SU-DHL-6 (cell line): ENCODE measurements at regions not wholly inside any gene's neighbourhood (a gene's known extent, or its start where the extent isn't known, plus 50 kb on each side); places are given as distances from the start of the nearest gene placed in this dataset.
"Not testable (repeated sequence)": the region's sequence is repeated elsewhere in the genome, so short reads cannot be mapped to it uniquely, and the experiment has no call there.

Source experiments
- H2AFZ ChIP-seq: fragments of 200-600 bp; sonication (generic); 2 replicates; pipeline ENCODE4 v1.6.1; 2014; ENCODE audit warnings: low read depth, mild to moderate bottlenecking, moderate library complexity, mixed read lengths, antibody characterized with exemption, low read length; ENCODE audit not compliant: severe bottlenecking
- H3F3A ChIP-seq: fragments of 200-600 bp; shearing (Covaris generic); 2 replicates; pipeline ENCODE4 v1.6.0; 2016; ENCODE audit warnings: antibody characterized with exemption, mild to moderate bottlenecking; ENCODE audit not compliant: insufficient read depth
- H3K27ac ChIP-seq: fragments of 200-600 bp; sonication (generic); 2 replicates; pipeline ENCODE4 v1.5.1; 2016; ENCODE audit warnings: low read depth, mild to moderate bottlenecking, low read length, moderate library complexity, mixed read lengths
- H3K27me3 ChIP-seq: fragments of 200-600 bp; sonication (generic), shearing (Covaris generic); 2 replicates; pipeline ENCODE4 v1.6.0; 2014; ENCODE audit warnings: mild to moderate bottlenecking, low read length
- H3K36me3 ChIP-seq: fragments of 200-600 bp; sonication (generic); 2 replicates; pipeline ENCODE4 v1.6.1; 2014; ENCODE audit warnings: mild to moderate bottlenecking, low read length, mixed read lengths
- H3K4me2 ChIP-seq: fragments of 300-600, 200-600 bp; shearing (Covaris generic), sonication (generic); 2 replicates; pipeline ENCODE4 v1.6.0; 2014; ENCODE audit warnings: low read length, low read depth, mild to moderate bottlenecking; ENCODE audit not compliant: poor library complexity, severe bottlenecking
- H3K4me3 ChIP-seq: fragments of 200-600 bp; sonication (generic); 2 replicates; pipeline ENCODE4 v1.5.1; 2014; ENCODE audit warnings: antibody characterized with exemption, low read length, mild to moderate bottlenecking, mixed read lengths; ENCODE audit not compliant: insufficient read depth, poor library complexity, severe bottlenecking
- H3K79me2 ChIP-seq: fragments of 200-600 bp; sonication (generic); 2 replicates; pipeline ENCODE4 v1.6.1; 2014; ENCODE audit warnings: mild to moderate bottlenecking, low read length, moderate library complexity; ENCODE audit not compliant: insufficient read depth
- H3K9ac ChIP-seq: fragments of 200-600 bp; sonication (generic); 2 replicates; pipeline ENCODE4 v1.7.0; 2014; ENCODE audit warnings: mild to moderate bottlenecking, low read length
- H3K9me2 ChIP-seq: fragments of 200-600 bp; sonication (generic); replicated peaks from 2 replicates; pipeline ENCODE4 v1.6.1; 2014; ENCODE audit warnings: low read length; ENCODE audit not compliant: insufficient read depth
- H3K9me3 ChIP-seq: fragments of 200-600 bp; sonication (generic); 2 replicates; pipeline ENCODE4 v1.6.1; 2014; ENCODE audit warnings: low read length, mixed read lengths; ENCODE audit not compliant: insufficient read depth
- H4K20me1 ChIP-seq: fragments of 200-600 bp; sonication (generic); 2 replicates; pipeline ENCODE4 v1.6.1; 2014; ENCODE audit warnings: low read depth, mild to moderate bottlenecking, antibody characterized with exemption, low read length, moderate library complexity, mixed read lengths
- CTCF ChIP-seq: fragments of 200-600 bp; sonication (generic); IDR thresholded peaks from one replicate; pipeline ENCODE4 v1.5.1; 2017; ENCODE audit warnings: antibody characterized with exemption, mild to moderate bottlenecking, low read length, moderate library complexity; ENCODE audit not compliant: insufficient read depth, poor library complexity, severe bottlenecking
- EZH2phosphoT487 ChIP-seq: fragments of 200-600 bp; sonication (generic), shearing (Covaris generic); conservative IDR thresholded peaks from 2 replicates; pipeline ENCODE4 v1.6.1; 2018; ENCODE audit warnings: mild to moderate bottlenecking, antibody characterized with exemption, low read length, moderate library complexity, mixed read lengths

GRCh38 chr6:84314377-84314898, 87.0 kb upstream of the CEP162 start:
- Histone ChIP-seq H3K27ac (no peak overlapping the region), H3K27me3 (no peaks in the 10 kb centered on the region), H3K79me2 (no peaks in the 10 kb centered on the region), H3K36me3 (no peaks in the 10 kb centered on the region), H4K20me1 (no peaks in the 10 kb centered on the region), H3K9ac (no peak overlapping the region), H3K9me3 (no peaks in the 10 kb centered on the region), H3K4me2 (no peak overlapping the region), H3K4me3 (no peak overlapping the region), H3F3A (no peaks in the 10 kb centered on the region), H3K9me2 (no peaks in the 10 kb centered on the region), H2AFZ (no peak overlapping the region)
- TF ChIP-seq CTCF (no peak), EZH2phosphoT487 (no peak)

DNA sequence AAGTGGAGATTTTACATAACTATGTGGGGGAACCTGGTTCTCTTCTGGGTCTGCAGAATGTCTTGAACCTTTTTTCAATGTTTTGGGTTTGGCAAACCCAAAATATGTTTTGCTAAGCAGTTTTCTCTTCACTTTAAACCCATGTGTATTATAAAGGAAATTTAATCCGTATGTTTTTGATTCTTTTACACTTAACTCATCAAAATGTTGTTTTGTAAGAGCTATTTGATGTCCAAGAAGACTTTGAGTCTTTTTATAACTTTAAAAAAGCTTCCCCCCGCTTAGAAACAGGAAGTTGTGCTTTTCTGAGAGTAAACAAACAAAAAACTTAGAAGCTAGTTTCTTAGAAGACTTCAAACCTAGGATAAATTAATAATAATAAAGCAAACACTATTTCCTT, 81.9 kb upstream of the CEP162 start:
- H3K27ac ChIP-seq, result no peak overlapping the region
- H4K20me1 ChIP-seq, result no peaks in the 10 kb centered on the region
- no peaks in the 10 kb centered on the region for H3K27me3 ChIP-seq
- H2AFZ ChIP-seq, result no peak overlapping the region
- no peaks in the 10 kb centered on the region for H3K79me2 ChIP-seq
- no peaks in the 10 kb centered on the region for H3K36me3 ChIP-seq
- no peaks in the 10 kb centered on the region for H3K9me2 ChIP-seq
- H3K9ac ChIP-seq, result no peak overlapping the region
- no peak for TF ChIP-seq EZH2phosphoT487
- TF ChIP-seq CTCF, result no peak
- H3F3A ChIP-seq, result no peaks in the 10 kb centered on the region
- H3K4me2 ChIP-seq, result no peak overlapping the region
- no peaks in the 10 kb centered on the region for H3K9me3 ChIP-seq
- no peak overlapping the region for H3K4me3 ChIP-seq

DNA sequence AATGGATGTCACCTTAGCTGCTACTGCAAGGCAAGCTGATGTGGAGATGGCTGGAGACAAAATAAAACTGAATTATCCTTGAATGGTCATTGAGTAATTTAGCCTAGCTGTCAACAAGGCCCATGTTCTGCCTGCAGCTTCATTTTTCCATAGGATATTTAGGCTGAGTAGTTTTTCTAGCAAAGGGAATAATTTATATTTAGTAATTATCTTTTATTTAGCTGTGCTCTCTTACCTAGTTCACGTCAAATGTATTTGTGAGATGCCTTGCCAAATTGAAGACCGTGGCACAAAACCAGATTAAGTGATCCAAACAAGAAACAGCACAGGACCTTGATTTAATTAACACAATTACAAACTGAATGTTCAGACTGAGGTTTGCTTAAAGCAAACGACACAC, 77.4 kb upstream of the CEP162 start:
- H3F3A ChIP-seq, result no peaks in the 10 kb centered on the region
- no peak overlapping the region for H3K27ac ChIP-seq

DNA sequence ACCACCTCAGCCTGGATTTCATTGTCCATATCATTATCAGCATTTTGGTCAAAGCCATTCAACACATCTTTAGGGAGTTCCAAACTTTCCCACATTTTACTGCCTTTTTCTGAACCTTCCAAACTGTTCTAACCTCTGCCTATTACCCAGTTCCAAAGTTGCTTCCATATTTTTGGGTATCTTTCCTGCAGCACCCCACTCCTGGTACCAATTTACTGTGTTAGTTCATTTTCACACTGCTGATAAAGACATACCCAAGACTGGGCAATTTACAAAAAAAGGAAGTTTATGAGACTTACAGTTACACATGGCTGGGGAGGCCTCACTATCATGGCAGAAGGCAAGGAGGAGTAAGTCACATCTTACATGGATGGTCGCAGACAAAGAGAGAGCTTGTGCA, 63.6 kb upstream of the CEP162 start:
- not testable (repeated sequence) for H3K27ac ChIP-seq, H2AFZ ChIP-seq, H3K4me2 ChIP-seq, H3K4me3 ChIP-seq, H3K27me3 ChIP-seq, H3K36me3 ChIP-seq, H3K79me2 ChIP-seq, H3K9me3 ChIP-seq, H3K9me2 ChIP-seq, H3F3A ChIP-seq, H3K9ac ChIP-seq, H4K20me1 ChIP-seq

More for the DNA sequence above, 77.4 kb upstream of the CEP162 start:
- Histone ChIP-seq H4K20me1 (no peaks in the 10 kb centered on the region), H3K4me3 (no peak overlapping the region), H3K4me2 (no peak overlapping the region), H2AFZ (no peak overlapping the region), H3K9me3 (no peaks in the 10 kb centered on the region), H3K36me3 (no peaks in the 10 kb centered on the region), H3K9ac (no peak overlapping the region), H3K27me3 (no peaks in the 10 kb centered on the region), H3K79me2 (no peaks in the 10 kb centered on the region), H3K9me2 (no peaks in the 10 kb centered on the region)
- no peak for TF ChIP-seq EZH2phosphoT487
- no peak for TF ChIP-seq CTCF
